K562 (cell line): ENCODE measurements at regions not wholly inside any gene's neighbourhood (a gene's known extent, or its start where the extent isn't known, plus 50 kb on each side); places are given as distances from the start of the nearest gene placed in this dataset.

Experiments used
- ATAC-seq: fragments of 200-7000 bp; cut with Tn5 transposase; 3 replicates; pipeline ENCODE4 v1.9.1; 2020; ENCODE audit warnings: moderate library complexity
- BruUV-seq: library from RNA; stranded (reverse); fragments of 400-500 nt; replicated peaks from 2 replicates; lab custom pipeline; 2021; lab: Mats Ljungman, UMichigan
- CTCF ChIA-PET: fragments of 300-600 bp; formaldehyde crosslinking; extraction: SDS; loops from one replicate; lab custom pipeline; 2021; ENCODE audit warnings: low intra/inter-chr PET ratio; lab: Yijun Ruan, JAX
- POLR2A ChIA-PET: fragments of 300-600, 350-650 bp; sonication (Branson Sonifier 250); formaldehyde crosslinking; extraction: SDS; loops from one replicate; lab custom pipeline; 2021; ENCODE audit warnings: antibody characterized with exemption, inconsistent platforms; lab: Yijun Ruan, JAX
- DNase-seq, 4 experiments: peaks; one replicate each; pipeline versions ENCODE4 v3.0.0 to v3.0.0-alpha.2; 2011 to 2018; ENCODE audit warnings: low spot score in 3 of 4, mixed read lengths in 3 of 4; ENCODE audit errors: extremely low read depth in 1 of 4
- FAIRE-seq: peaks from 2 replicates; lab custom pipeline; 2011; peaks lifted over from hg19 to GRCh38; lab: Jason Lieb, UNC
- H2AFZ ChIP-seq: 2 replicates; pipeline ENCODE4 v1.6.0; 2011; ENCODE audit warnings: low read depth, low read length, control low read depth, inconsistent platforms
- H3K27ac ChIP-seq: fragments of 200-600 bp; 3 replicates; pipeline ENCODE4 v1.8.0; 2011; ENCODE audit warnings: low read depth, mild to moderate bottlenecking, control low read depth, inconsistent platforms, low read length, moderate library complexity, mixed read lengths; ENCODE audit errors: extremely low read depth
- H3K27me3 ChIP-seq, 2 experiments: fragments of 300-600 bp in 1 of 2; 2 replicates in 1 of 2; 3 replicates in 1 of 2; pipeline versions ENCODE4 v1.6.0 to v1.8.0; 2011; ENCODE audit warnings: inconsistent platforms in 2 of 2, low read length in 2 of 2, mild to moderate bottlenecking in 1 of 2, mixed read lengths in 1 of 2, moderate library complexity in 1 of 2; ENCODE audit not compliant: control insufficient read depth in 2 of 2, insufficient read depth in 2 of 2
- H3K36me3 ChIP-seq: fragments of 300-600 bp; 3 replicates; pipeline ENCODE4 v1.8.0; 2011; ENCODE audit warnings: mild to moderate bottlenecking, low read length, inconsistent platforms; ENCODE audit not compliant: control insufficient read depth, insufficient read depth
- H3K4me1 ChIP-seq, 2 experiments: fragments of 200-600 bp in 1 of 2; replicated peaks in 1 of 2; 2 replicates in 1 of 2; 3 replicates in 1 of 2; pipeline versions ENCODE4 v1.5.1 to v1.8.0; 2011; ENCODE audit warnings: inconsistent platforms in 2 of 2, low read length in 2 of 2, mild to moderate bottlenecking in 1 of 2, mixed read lengths in 1 of 2, moderate library complexity in 1 of 2; ENCODE audit not compliant: control insufficient read depth in 2 of 2, insufficient read depth in 2 of 2
- H3K4me2 ChIP-seq: 2 replicates; pipeline ENCODE4 v1.6.1; 2011; ENCODE audit warnings: low read length, control low read depth, inconsistent platforms, mixed read lengths; ENCODE audit not compliant: insufficient read depth
- H3K4me3 ChIP-seq: fragments of 200-600 bp; sonication (generic), shearing (Covaris generic); 2 replicates; pipeline ENCODE4 v1.5.1; 2016; ENCODE audit warnings: control low read depth, inconsistent platforms
- H3K79me2 ChIP-seq: fragments of 200-600 bp; 3 replicates; pipeline ENCODE4 v1.8.0; 2011; ENCODE audit warnings: low read length, inconsistent platforms; ENCODE audit not compliant: control insufficient read depth, insufficient read depth
- H3K9ac ChIP-seq, 2 experiments: 2 replicates each; pipeline versions ENCODE4 v1.6.0 to v1.6.1; 2011; ENCODE audit warnings: low read depth in 2 of 2, low read length in 2 of 2, control low read depth in 1 of 2, inconsistent platforms in 1 of 2, mild to moderate bottlenecking in 1 of 2, mixed read lengths in 1 of 2; ENCODE audit not compliant: insufficient read depth in 1 of 2
- H3K9me1 ChIP-seq: one replicate; pipeline ENCODE4 v1.6.0; 2011; ENCODE audit warnings: inconsistent platforms, mild to moderate bottlenecking, low read length, moderate library complexity; ENCODE audit not compliant: control insufficient read depth, insufficient read depth
- H3K9me3 ChIP-seq: replicated peaks from 2 replicates; pipeline ENCODE4 v1.5.1; 2011; ENCODE audit warnings: low read depth, low read length, inconsistent platforms; ENCODE audit not compliant: control insufficient read depth, insufficient read depth
- H4K20me1 ChIP-seq: replicated peaks from 2 replicates; pipeline ENCODE4 v1.6.1; 2011; ENCODE audit warnings: low read length, inconsistent platforms, mixed read lengths; ENCODE audit not compliant: control insufficient read depth, insufficient read depth
- CEBPB ChIP-seq: fragments of 450-650 bp; IDR thresholded peaks from 2 replicates; pipeline ENCODE4 v1.6.1; 2016; ENCODE audit warnings: missing genetic modification characterization, missing compliant biosample characterization
- EP300 ChIP-seq: IDR thresholded peaks from 2 replicates; pipeline ENCODE4 v1.6.1; 2012; ENCODE audit warnings: low read length, improper control_type of control experiment
- HEY1 ChIP-seq: fragments of 250-450 bp; sonication (Bioruptor Pico); IDR thresholded peaks from 2 replicates; pipeline ENCODE4 v1.5.0; 2020; ENCODE audit warnings: mild to moderate bottlenecking, moderate library complexity, borderline replicate concordance
- ILF3 ChIP-seq: fragments of 450-650 bp; IDR thresholded peaks from 2 replicates; pipeline ENCODE4 v1.6.1; 2018; ENCODE audit warnings: antibody characterized with exemption, mild to moderate bottlenecking, moderate library complexity, borderline replicate concordance
- KHSRP ChIP-seq: fragments of 450-650 bp; IDR thresholded peaks from 2 replicates; pipeline ENCODE4 v1.6.1; 2017
- NCOA2 ChIP-seq, 2 experiments: fragments of 450-650 bp; IDR thresholded peaks; 2 replicates each; pipeline ENCODE4 v1.6.1; 2018; ENCODE audit warnings: mild to moderate bottlenecking in 2 of 2, moderate library complexity in 1 of 2; ENCODE audit not compliant: partially characterized antibody in 2 of 2
- NCOA6 ChIP-seq: fragments of 450-650 bp; IDR thresholded peaks from 2 replicates; pipeline ENCODE4 v1.6.1; 2017; ENCODE audit warnings: mild to moderate bottlenecking
- NELFE ChIP-seq: IDR thresholded peaks from 2 replicates; pipeline ENCODE4 v1.6.1; 2011; ENCODE audit warnings: mild to moderate bottlenecking; ENCODE audit not compliant: insufficient read depth, insufficient read length
- PHB2 ChIP-seq: fragments of 450-650 bp; IDR thresholded peaks from 2 replicates; pipeline ENCODE4 v1.6.1; 2017; ENCODE audit warnings: low read depth
- SMARCA4 ChIP-seq: fragments of 450-650 bp; IDR thresholded peaks from 2 replicates; pipeline ENCODE4 v1.6.1; 2016
- U2AF2 ChIP-seq: fragments of 200-400 bp; formaldehyde crosslinking; optimal IDR thresholded peaks from 2 replicates; pipeline ENCODE3; 2017; ENCODE audit warnings: low read depth, mild to moderate bottlenecking, low read length
- ZNF408 ChIP-seq: fragments of 250-450 bp; sonication (Bioruptor Pico); IDR thresholded peaks from 2 replicates; pipeline ENCODE4 v1.4.0; 2020; ENCODE audit warnings: low read depth, mild to moderate bottlenecking, moderate library complexity
- ZNF431 ChIP-seq: sonication (generic); formaldehyde crosslinking; IDR thresholded peaks from 2 replicates; pipeline ENCODE4 v1.8.0; 2022; ENCODE audit warnings: mild to moderate bottlenecking, missing genetic modification reagents
- ZNF589 ChIP-seq: fragments of 200-800 bp; sonication (Bioruptor generic); IDR thresholded peaks from 2 replicates; pipeline ENCODE4 v1.6.1; 2016; ENCODE audit warnings: low read depth, missing genetic modification characterization, missing compliant biosample characterization
- ZNF696 ChIP-seq: fragments of 250-450 bp; sonication (Bioruptor Pico); conservative IDR thresholded peaks from 2 replicates; pipeline ENCODE4 v1.4.0; 2020; ENCODE audit warnings: mild to moderate bottlenecking, moderate library complexity
- WGBS: fragments of 100-300 bp; shearing (Covaris generic); methylation state at CpG from one replicate; pipeline ENCODE4 v1.1.6; 2016; ENCODE audit warnings: low coverage, mixed read lengths; ENCODE audit not compliant: insufficient coverage; ENCODE audit errors: missing lambda C conversion rate; 5-methylcytosine and 5-hydroxymethylcytosine counted together
- in situ Hi-C: fragments of 300-500 bp; cut with MboI; formaldehyde crosslinking; loops from 4 replicates; pipeline ENCODE4 v1.15.0; 2018; ENCODE audit warnings: inconsistent platforms, mixed read lengths
- intact Hi-C: fragments of 100-400 bp; cut with micrococcal nuclease; formaldehyde crosslinking; loops from 2 replicates; pipeline ENCODE4 v1.14.2; 2022
- TF ChIP-seq, protein P1 (sequence below): fragments of 250-450 bp; sonication (Bioruptor Pico); IDR thresholded peaks from 2 replicates; pipeline ENCODE4 v1.4.0; 2020

DNA sequence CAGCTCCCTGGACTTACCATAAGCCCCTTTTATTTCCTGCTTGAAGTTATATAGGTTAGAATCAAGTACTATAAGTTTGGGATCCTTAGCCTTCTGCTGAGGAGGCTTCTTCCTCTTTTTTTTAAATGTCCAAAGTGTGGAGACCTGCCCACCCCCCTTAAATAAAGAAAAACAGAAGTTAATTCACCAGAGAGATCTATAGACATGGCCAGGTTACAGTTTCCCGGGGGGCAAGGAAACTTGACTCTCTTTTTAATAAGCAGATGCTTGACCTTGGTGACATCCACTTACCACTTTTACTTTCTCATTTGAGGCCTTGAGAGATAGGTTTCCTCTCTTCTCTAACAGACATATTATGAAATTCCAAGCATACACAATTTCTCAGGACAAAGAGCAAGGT lies 88.3 kb downstream of the BMP2 start (continued):
- no peak for TF ChIP-seq NELFE
- TF ChIP-seq KHSRP, result no peak

DNA sequence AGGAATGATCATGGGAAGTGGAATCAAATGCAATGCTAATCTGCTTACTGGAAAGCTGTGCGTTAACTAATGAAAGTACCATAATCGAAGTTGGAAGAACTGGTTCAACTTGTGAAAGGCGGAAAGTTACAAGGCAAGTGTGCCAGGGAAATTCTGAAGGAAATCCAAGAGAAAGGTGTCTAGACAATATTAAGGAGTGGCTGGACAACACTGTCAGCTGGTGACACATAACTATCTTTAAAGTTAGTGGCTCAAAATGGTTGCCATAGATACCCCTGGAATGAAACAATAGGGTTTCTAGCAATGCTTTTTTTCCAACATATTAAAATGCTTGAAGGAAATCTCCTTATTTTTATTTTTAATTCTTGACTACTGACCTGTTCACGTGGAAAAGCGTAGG lies 90.4 kb downstream of the BMP2 start:
- ChIA-PET CTCF (no interaction called here), POLR2A (no interaction called here)
- Histone ChIP-seq H3K9me3 (no peaks in the 10 kb centered on the region), H3K9ac (no peak overlapping the region), H3K27me3 (no peaks in the 10 kb centered on the region), H3K9me1 (no peaks in the 10 kb centered on the region), H3K27ac (no peak overlapping the region), H3K4me3 (no peak overlapping the region), H4K20me1 (no peaks in the 10 kb centered on the region), H3K4me2 (no peak overlapping the region), H3K79me2 (no peaks in the 10 kb centered on the region), H3K4me1 (no peaks in the 10 kb centered on the region), H3K36me3 (no peaks in the 10 kb centered on the region), H2AFZ (no peak overlapping the region)
- no peak for TF ChIP-seq CEBPB (tag)
- no peak for TF ChIP-seq PHB2
- TF ChIP-seq EP300, result no peak
- no peak for TF ChIP-seq SMARCA4
- TF ChIP-seq ILF3, result no peak
- no peak for TF ChIP-seq HEY1 (CRISPR knock-in tag)
- no peak for TF ChIP-seq U2AF2
- no peak for TF ChIP-seq ZNF431 (CRISPR knock-in tag)
- TF ChIP-seq NCOA2 (IDR thresholded peaks at IDR 0.05; ENCODE audit: partially characterized antibody in 2 of 2), result no peak
- TF ChIP-seq ZNF696, result no peak
- TF ChIP-seq ZNF589 (CRISPR knock-in tag), result no peak
- no peak for TF ChIP-seq NCOA6
- no peak for TF ChIP-seq ZNF408
- TF ChIP-seq, protein P1, sequence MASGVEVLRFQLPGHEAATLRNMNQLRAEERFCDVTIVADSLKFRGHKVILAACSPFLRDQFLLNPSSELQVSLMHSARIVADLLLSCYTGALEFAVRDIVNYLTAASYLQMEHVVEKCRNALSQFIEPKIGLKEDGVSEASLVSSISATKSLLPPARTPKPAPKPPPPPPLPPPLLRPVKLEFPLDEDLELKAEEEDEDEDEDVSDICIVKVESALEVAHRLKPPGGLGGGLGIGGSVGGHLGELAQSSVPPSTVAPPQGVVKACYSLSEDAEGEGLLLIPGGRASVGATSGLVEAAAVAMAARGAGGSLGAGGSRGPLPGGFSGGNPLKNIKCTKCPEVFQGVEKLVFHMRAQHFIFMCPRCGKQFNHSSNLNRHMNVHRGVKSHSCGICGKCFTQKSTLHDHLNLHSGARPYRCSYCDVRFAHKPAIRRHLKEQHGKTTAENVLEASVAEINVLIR (CRISPR knock-in tag), result no peak
- 0% methylated on average over 5 of the region's 5 CpGs for WGBS
- intact Hi-C loops (no loop called here), in situ Hi-C loops (no loop called here)
- FAIRE-seq (no peak), ATAC-seq (no peak), DNase-seq (no peak)
- BruUV-seq, result no TSS peak
